Hepatocyte (in vitro differentiated cells): ENCODE measurements at regions not wholly inside any gene's neighbourhood (a gene's known extent, or its start where the extent isn't known, plus 50 kb on each side); places are given as distances from the start of the nearest gene placed in this dataset.

ENCODE experiments used
- DNase-seq: peaks from one replicate; pipeline ENCODE4 v3.0.0-alpha.2; 2016; ENCODE audit warnings: low spot score
- H2AFZ ChIP-seq: fragments of 200-600 bp; sonication (generic); 2 replicates; pipeline ENCODE4 v1.6.0; 2016; ENCODE audit warnings: antibody characterized with exemption, mild to moderate bottlenecking
- H3K27ac ChIP-seq: fragments of 200-600 bp; sonication (generic); 2 replicates; pipeline ENCODE4 v1.5.1; 2016; ENCODE audit warnings: mild to moderate bottlenecking
- H3K27me3 ChIP-seq: fragments of 200-600 bp; sonication (generic); 2 replicates; pipeline ENCODE4 v1.6.1; 2016
- H3K36me3 ChIP-seq: fragments of 200-600 bp; sonication (generic); replicated peaks from 2 replicates; pipeline ENCODE4 v1.5.1; 2016; ENCODE audit warnings: low read depth; ENCODE audit not compliant: insufficient read depth
- H3K4me1 ChIP-seq: fragments of 200-600 bp; sonication (generic); 2 replicates; pipeline ENCODE4 v1.5.1; 2016; ENCODE audit warnings: mild to moderate bottlenecking, moderate library complexity; ENCODE audit not compliant: insufficient read depth
- H3K4me2 ChIP-seq: fragments of 200-600 bp; sonication (generic); 2 replicates; pipeline ENCODE4 v1.6.0; 2016
- H3K4me3 ChIP-seq: fragments of 200-600 bp; sonication (generic); 2 replicates; pipeline ENCODE4 v1.5.1; 2016; ENCODE audit warnings: mild to moderate bottlenecking
- H3K79me2 ChIP-seq: fragments of 200-600 bp; sonication (generic); 2 replicates; pipeline ENCODE4 v1.6.0; 2017; ENCODE audit warnings: mild to moderate bottlenecking
- H3K9me2 ChIP-seq: fragments of 200-600 bp; sonication (generic); replicated peaks from 2 replicates; pipeline ENCODE4 v1.6.0; 2017; ENCODE audit warnings: mild to moderate bottlenecking; ENCODE audit not compliant: insufficient read depth
- H3K9me3 ChIP-seq: fragments of 200-600 bp; sonication (generic); 2 replicates; pipeline ENCODE4 v1.5.1; 2016; ENCODE audit warnings: low read depth, mild to moderate bottlenecking
- H4K20me1 ChIP-seq: fragments of 200-600 bp; sonication (generic); 2 replicates; pipeline ENCODE4 v1.6.0; 2016; ENCODE audit warnings: mild to moderate bottlenecking; ENCODE audit not compliant: insufficient read depth, poor library complexity, severe bottlenecking
- CTCF ChIP-seq: fragments of 200-600 bp; sonication (generic); IDR thresholded peaks from 2 replicates; pipeline ENCODE4 v1.5.1; 2016; ENCODE audit warnings: antibody characterized with exemption, mild to moderate bottlenecking; ENCODE audit not compliant: poor library complexity
- EZH2 ChIP-seq: fragments of 200-600 bp; sonication (generic); IDR thresholded peaks from 2 replicates; pipeline ENCODE4 v1.6.1; 2016; ENCODE audit warnings: antibody characterized with exemption, mild to moderate bottlenecking, borderline replicate concordance
- EZH2phosphoT487 ChIP-seq: fragments of 200-600 bp; sonication (generic); IDR thresholded peaks from one replicate; pipeline ENCODE4 v1.6.1; 2018; ENCODE audit warnings: antibody characterized with exemption, mild to moderate bottlenecking, low read depth, moderate library complexity; ENCODE audit not compliant: unreplicated experiment, severe bottlenecking
- WGBS: methylation state at CpG from one replicate; pipeline ENCODE4 v1.1.6; 2016; ENCODE audit warnings: low lambda C conversion rate; ENCODE audit errors: missing lambda C conversion rate; 5-methylcytosine and 5-hydroxymethylcytosine counted together

- no peaks in the 10 kb centered on the region for H3K27me3 ChIP-seq
- H2AFZ ChIP-seq: no peak overlapping the region
- H3K4me2 ChIP-seq: no peak overlapping the region
- DNase-seq: no peak
- H3K9me3 ChIP-seq: no peaks in the 10 kb centered on the region
- no peaks in the 10 kb centered on the region for H3K36me3 ChIP-seq
- no peak overlapping the region for H3K4me3 ChIP-seq
- H4K20me1 ChIP-seq: no peaks in the 10 kb centered on the region
- H3K79me2 ChIP-seq: no peaks in the 10 kb centered on the region
- 94% methylated on average over 3 of the region's 3 CpGs for WGBS
- H3K9me2 ChIP-seq: no peaks in the 10 kb centered on the region
- no peak overlapping the region for H3K27ac ChIP-seq
- TF ChIP-seq EZH2 (no peak), CTCF (no peak), EZH2phosphoT487 (no peak)
- no peaks in the 10 kb centered on the region for H3K4me1 ChIP-seq
Observed at GRCh38 chr12:98194591-98194990, 320.8 kb upstream of the TMPO start.

DNA sequence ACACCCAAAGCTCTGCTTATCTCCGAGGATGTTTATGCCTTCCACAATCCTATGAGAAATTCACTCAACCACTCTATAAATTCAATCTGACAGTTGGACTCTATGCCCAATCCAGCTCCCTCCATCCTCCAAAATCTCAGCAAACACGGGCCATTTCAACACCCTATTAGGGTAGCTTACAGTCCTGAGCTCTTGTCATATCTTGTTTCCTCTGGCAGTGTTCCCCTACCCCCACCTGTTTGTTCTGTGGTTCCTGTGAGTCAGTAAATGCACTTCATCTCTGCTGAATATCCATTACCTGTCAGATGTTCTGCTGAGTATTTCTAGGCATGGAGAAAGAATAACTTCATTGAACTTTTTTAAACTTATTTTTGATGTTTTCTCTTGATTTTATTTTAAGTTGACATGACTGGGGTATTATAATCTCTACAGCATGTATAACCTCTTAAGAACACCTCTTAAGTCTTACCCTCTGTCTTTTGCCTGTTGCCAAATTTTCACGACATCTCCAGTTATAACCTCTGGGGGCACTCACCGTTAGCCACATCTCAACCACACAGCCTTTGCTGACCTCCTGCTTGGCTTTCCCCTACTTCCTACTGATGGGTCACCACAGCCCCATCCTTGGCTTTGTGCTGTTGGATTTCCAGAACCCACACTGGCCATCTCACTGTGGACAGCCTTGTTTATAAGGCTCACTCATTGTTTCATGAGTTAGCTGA is 317.0 kb upstream of the TMPO start:
- Histone ChIP-seq H3K79me2 (no peaks in the 10 kb centered on the region), H3K4me1 (no peaks in the 10 kb centered on the region), H3K9me2 (no peaks in the 10 kb centered on the region), H3K9me3 (no peaks in the 10 kb centered on the region), H4K20me1 (no peaks in the 10 kb centered on the region), H3K27me3 (peaks cover 4% of the 10 kb centered on the region), H3K4me2 (no peak overlapping the region), H2AFZ (no peak overlapping the region), H3K36me3 (no peaks in the 10 kb centered on the region), H3K27ac (no peak overlapping the region), H3K4me3 (no peak overlapping the region)
- TF ChIP-seq EZH2 (no peak), EZH2phosphoT487 (no peak), CTCF (no peak)
- WGBS: 63% methylated on average over 4 of the region's 4 CpGs
- no peak for DNase-seq

- Histone ChIP-seq H4K20me1 (no peaks in the 10 kb centered on the region), H3K27me3 (no peaks in the 10 kb centered on the region), H3K9me2 (no peaks in the 10 kb centered on the region), H3K4me2 (no peak overlapping the region), H3K9me3 (no peaks in the 10 kb centered on the region), H3K36me3 (no peaks in the 10 kb centered on the region), H3K27ac (no peak overlapping the region), H3K4me3 (no peak overlapping the region), H3K79me2 (no peaks in the 10 kb centered on the region), H2AFZ (no peak overlapping the region), H3K4me1 (no peaks in the 10 kb centered on the region)
- 81% methylated on average over 7 of the region's 7 CpGs for WGBS
- DNase-seq: no peak
- TF ChIP-seq EZH2phosphoT487 (no peak), CTCF (no peak), EZH2 (no peak)
Observed at GRCh38 chr12:98208816-98209215, 306.6 kb upstream of the TMPO start.
